Hepatocyte (in vitro differentiated cells): ENCODE measurements at regions not wholly inside any gene's neighbourhood (a gene's known extent, or its start where the extent isn't known, plus 50 kb on each side); places are given as distances from the start of the nearest gene placed in this dataset.

Experiments used
- DNase-seq: peaks from one replicate; pipeline ENCODE4 v3.0.0-alpha.2; 2016; ENCODE audit warnings: low spot score
- H2AFZ ChIP-seq: fragments of 200-600 bp; sonication (generic); 2 replicates; pipeline ENCODE4 v1.6.0; 2016; ENCODE audit warnings: antibody characterized with exemption, mild to moderate bottlenecking
- H3K27ac ChIP-seq: fragments of 200-600 bp; sonication (generic); 2 replicates; pipeline ENCODE4 v1.5.1; 2016; ENCODE audit warnings: mild to moderate bottlenecking
- H3K27me3 ChIP-seq: fragments of 200-600 bp; sonication (generic); 2 replicates; pipeline ENCODE4 v1.6.1; 2016
- H3K36me3 ChIP-seq: fragments of 200-600 bp; sonication (generic); replicated peaks from 2 replicates; pipeline ENCODE4 v1.5.1; 2016; ENCODE audit warnings: low read depth; ENCODE audit not compliant: insufficient read depth
- H3K4me1 ChIP-seq: fragments of 200-600 bp; sonication (generic); 2 replicates; pipeline ENCODE4 v1.5.1; 2016; ENCODE audit warnings: mild to moderate bottlenecking, moderate library complexity; ENCODE audit not compliant: insufficient read depth
- H3K4me2 ChIP-seq: fragments of 200-600 bp; sonication (generic); 2 replicates; pipeline ENCODE4 v1.6.0; 2016
- H3K4me3 ChIP-seq: fragments of 200-600 bp; sonication (generic); 2 replicates; pipeline ENCODE4 v1.5.1; 2016; ENCODE audit warnings: mild to moderate bottlenecking
- H3K79me2 ChIP-seq: fragments of 200-600 bp; sonication (generic); 2 replicates; pipeline ENCODE4 v1.6.0; 2017; ENCODE audit warnings: mild to moderate bottlenecking
- H3K9me2 ChIP-seq: fragments of 200-600 bp; sonication (generic); replicated peaks from 2 replicates; pipeline ENCODE4 v1.6.0; 2017; ENCODE audit warnings: mild to moderate bottlenecking; ENCODE audit not compliant: insufficient read depth
- H3K9me3 ChIP-seq: fragments of 200-600 bp; sonication (generic); 2 replicates; pipeline ENCODE4 v1.5.1; 2016; ENCODE audit warnings: low read depth, mild to moderate bottlenecking
- H4K20me1 ChIP-seq: fragments of 200-600 bp; sonication (generic); 2 replicates; pipeline ENCODE4 v1.6.0; 2016; ENCODE audit warnings: mild to moderate bottlenecking; ENCODE audit not compliant: insufficient read depth, poor library complexity, severe bottlenecking
- CTCF ChIP-seq: fragments of 200-600 bp; sonication (generic); IDR thresholded peaks from 2 replicates; pipeline ENCODE4 v1.5.1; 2016; ENCODE audit warnings: antibody characterized with exemption, mild to moderate bottlenecking; ENCODE audit not compliant: poor library complexity
- EZH2 ChIP-seq: fragments of 200-600 bp; sonication (generic); IDR thresholded peaks from 2 replicates; pipeline ENCODE4 v1.6.1; 2016; ENCODE audit warnings: antibody characterized with exemption, mild to moderate bottlenecking, borderline replicate concordance
- EZH2phosphoT487 ChIP-seq: fragments of 200-600 bp; sonication (generic); IDR thresholded peaks from one replicate; pipeline ENCODE4 v1.6.1; 2018; ENCODE audit warnings: antibody characterized with exemption, mild to moderate bottlenecking, low read depth, moderate library complexity; ENCODE audit not compliant: unreplicated experiment, severe bottlenecking
- WGBS: methylation state at CpG from one replicate; pipeline ENCODE4 v1.1.6; 2016; ENCODE audit warnings: low lambda C conversion rate; ENCODE audit errors: missing lambda C conversion rate; 5-methylcytosine and 5-hydroxymethylcytosine counted together

- Histone ChIP-seq H3K27ac (no peak overlapping the region), H3K4me1 (no peaks in the 10 kb centered on the region), H3K27me3 (no peaks in the 10 kb centered on the region), H4K20me1 (no peaks in the 10 kb centered on the region), H3K4me3 (no peak overlapping the region), H3K79me2 (no peaks in the 10 kb centered on the region), H3K9me3 (no peaks in the 10 kb centered on the region), H3K4me2 (no peak overlapping the region), H3K36me3 (no peaks in the 10 kb centered on the region), H2AFZ (no peak overlapping the region), H3K9me2 (no peaks in the 10 kb centered on the region)
- DNase-seq, result no peak
- no peak for TF ChIP-seq CTCF
- TF ChIP-seq EZH2, result no peak
- no peak for TF ChIP-seq EZH2phosphoT487
- WGBS, result 84% methylated on average over 2 of the region's 2 CpGs
Measured at GRCh38 chr5:69000949-69001348, 92.9 kb upstream of the SLC30A5 start.

DNA sequence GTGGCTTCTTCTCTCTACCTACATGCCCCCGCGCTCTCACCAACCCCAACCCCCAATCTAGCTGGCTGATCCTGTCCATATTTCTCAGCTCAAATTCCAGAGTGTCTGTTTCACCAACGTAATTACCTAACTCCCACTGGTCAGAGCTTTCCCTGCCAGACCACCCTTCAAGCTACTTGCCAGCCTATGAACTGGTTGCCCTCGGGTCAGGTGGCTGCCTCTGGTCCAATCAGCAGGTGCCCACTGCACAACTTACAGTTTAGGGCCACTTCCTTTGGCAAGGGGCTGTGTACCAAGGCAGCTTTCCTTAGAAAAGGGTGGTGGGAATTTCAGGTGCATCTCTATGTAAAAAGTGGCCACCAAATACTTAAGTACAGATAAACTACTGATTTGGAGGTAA, 92.2 kb upstream of the SLC30A5 start:
- 94% methylated on average over 4 of the region's 4 CpGs for WGBS
- H3K27me3 ChIP-seq, result no peaks in the 10 kb centered on the region
- H3K9me3 ChIP-seq, result no peaks in the 10 kb centered on the region
- DNase-seq, result no peak
- no peak overlapping the region for H3K27ac ChIP-seq
- no peaks in the 10 kb centered on the region for H3K79me2 ChIP-seq
- TF ChIP-seq CTCF (no peak), EZH2phosphoT487 (no peak), EZH2 (no peak)
- no peak overlapping the region for H2AFZ ChIP-seq
- H3K4me2 ChIP-seq, result no peak overlapping the region
- H3K4me1 ChIP-seq, result no peaks in the 10 kb centered on the region
- H3K4me3 ChIP-seq, result no peak overlapping the region
- no peaks in the 10 kb centered on the region for H3K9me2 ChIP-seq
- no peaks in the 10 kb centered on the region for H3K36me3 ChIP-seq
- no peaks in the 10 kb centered on the region for H4K20me1 ChIP-seq

GRCh38 chr5:69004127-69004526, 89.7 kb upstream of the SLC30A5 start:
- H3K27ac ChIP-seq, result no peak overlapping the region
- no peaks in the 10 kb centered on the region for H4K20me1 ChIP-seq
- H3K79me2 ChIP-seq, result no peaks in the 10 kb centered on the region
- H3K9me2 ChIP-seq, result no peaks in the 10 kb centered on the region
- H3K4me1 ChIP-seq, result no peaks in the 10 kb centered on the region
- H3K4me3 ChIP-seq, result no peak overlapping the region
- no peak for TF ChIP-seq EZH2
- TF ChIP-seq CTCF, result no peak
- no peak for TF ChIP-seq EZH2phosphoT487
- 93% methylated on average over 3 of the region's 3 CpGs for WGBS
- H2AFZ ChIP-seq, result no peak overlapping the region
- no peak for DNase-seq
- no peak overlapping the region for H3K4me2 ChIP-seq
- no peaks in the 10 kb centered on the region for H3K36me3 ChIP-seq
- H3K27me3 ChIP-seq, result no peaks in the 10 kb centered on the region
- no peaks in the 10 kb centered on the region for H3K9me3 ChIP-seq

GRCh38 chr5:69004676-69005075, 89.1 kb upstream of the SLC30A5 start:
- H3K9me3 ChIP-seq, result no peaks in the 10 kb centered on the region
- H3K4me1 ChIP-seq, result no peaks in the 10 kb centered on the region
- H3K27me3 ChIP-seq, result no peaks in the 10 kb centered on the region
- TF ChIP-seq EZH2 (no peak), EZH2phosphoT487 (no peak), CTCF (no peak)
- no peaks in the 10 kb centered on the region for H4K20me1 ChIP-seq
- H3K27ac ChIP-seq, result no peak overlapping the region
- H3K9me2 ChIP-seq, result no peaks in the 10 kb centered on the region
- H2AFZ ChIP-seq, result no peak overlapping the region
- H3K4me2 ChIP-seq, result no peak overlapping the region
- no peaks in the 10 kb centered on the region for H3K79me2 ChIP-seq
- H3K36me3 ChIP-seq, result no peaks in the 10 kb centered on the region
- 93% methylated on average over 3 of the region's 3 CpGs for WGBS
- H3K4me3 ChIP-seq, result no peak overlapping the region
- DNase-seq, result no peak
